CD1c-positive myeloid dendritic cell (primary cell): ENCODE measurements at regions not wholly inside any gene's neighbourhood (a gene's known extent, or its start where the extent isn't known, plus 50 kb on each side); places are given as distances from the start of the nearest gene placed in this dataset.

Source experiments
- DNase-seq: peaks from one replicate; pipeline ENCODE4 v3.0.0-alpha.2; 2016; ENCODE audit errors: extremely low spot score

DNA sequence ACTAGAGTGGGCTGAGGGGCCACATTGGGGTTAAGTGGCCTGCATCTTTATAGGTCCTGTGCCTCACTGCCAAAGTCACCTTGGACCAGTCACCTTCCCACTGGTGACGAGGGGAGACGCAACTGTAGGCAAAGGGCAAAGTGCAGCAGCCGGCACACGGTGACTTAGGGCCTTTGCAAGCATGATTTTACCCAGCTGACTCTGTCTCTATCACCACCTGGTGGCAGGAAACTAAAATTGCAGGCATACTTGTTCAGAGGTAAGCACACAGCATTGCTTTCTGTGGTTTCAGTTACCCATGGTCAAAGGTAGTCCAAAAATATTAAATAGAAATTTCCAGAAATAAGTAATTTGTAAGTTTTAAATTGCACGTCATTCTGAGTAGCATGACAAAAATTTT lies 1164.4 kb downstream of the BRD1 start:
- no peak for DNase-seq

DNA sequence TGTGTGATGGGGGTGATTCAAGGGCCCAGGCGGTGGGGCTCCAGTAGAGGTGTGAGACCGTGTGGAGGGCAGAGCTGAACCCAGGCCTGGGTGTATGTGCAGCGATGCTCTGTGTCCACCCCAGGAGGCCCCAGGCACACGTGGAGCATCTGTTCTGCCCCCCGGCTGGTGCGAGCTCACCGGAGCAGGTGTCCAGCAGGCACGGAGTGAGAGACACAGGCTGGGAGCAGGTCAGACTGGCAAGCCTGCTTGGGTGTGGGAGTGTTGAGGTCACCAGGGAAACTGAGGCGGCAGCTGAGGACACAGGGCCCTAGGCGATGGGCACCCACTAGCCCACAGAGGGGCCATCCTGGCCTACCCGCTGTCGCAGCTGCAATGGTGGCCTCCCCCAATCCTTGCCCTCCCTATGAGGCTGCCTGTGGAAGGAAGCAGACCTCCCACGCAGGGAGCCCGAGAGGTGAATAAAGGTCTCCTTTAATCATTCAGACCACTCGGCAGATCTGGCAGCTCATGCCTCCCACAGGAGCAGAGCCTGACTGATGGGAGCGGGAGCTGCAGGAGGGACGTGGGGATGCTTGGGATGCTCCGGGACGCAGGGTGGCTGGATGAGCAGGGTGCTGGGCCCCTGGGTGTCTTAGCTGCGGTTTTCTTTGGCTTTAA lies 1165.1 kb downstream of the BRD1 start:
- no peak for DNase-seq

DNA sequence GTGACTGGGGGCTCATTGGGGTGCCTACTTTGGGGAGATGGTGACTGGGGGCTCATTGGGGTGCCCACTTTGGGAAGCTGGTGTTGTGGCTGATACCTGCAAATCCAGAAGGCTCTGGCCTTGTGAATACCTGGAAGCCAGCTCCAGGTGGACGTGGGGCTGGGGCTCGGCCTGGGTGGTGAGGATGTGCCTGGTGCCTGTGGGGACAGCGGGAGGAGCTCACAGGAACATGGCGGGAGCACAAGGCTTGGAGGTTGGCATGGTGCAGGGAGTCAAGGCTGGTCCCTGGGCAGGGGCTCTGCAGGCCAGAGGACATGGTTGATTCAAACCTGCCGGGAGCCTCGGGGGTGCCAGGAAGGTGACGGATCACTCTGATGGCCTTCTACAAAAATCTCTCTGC lies 1165.7 kb downstream of the BRD1 start:
- no peak for DNase-seq

DNA sequence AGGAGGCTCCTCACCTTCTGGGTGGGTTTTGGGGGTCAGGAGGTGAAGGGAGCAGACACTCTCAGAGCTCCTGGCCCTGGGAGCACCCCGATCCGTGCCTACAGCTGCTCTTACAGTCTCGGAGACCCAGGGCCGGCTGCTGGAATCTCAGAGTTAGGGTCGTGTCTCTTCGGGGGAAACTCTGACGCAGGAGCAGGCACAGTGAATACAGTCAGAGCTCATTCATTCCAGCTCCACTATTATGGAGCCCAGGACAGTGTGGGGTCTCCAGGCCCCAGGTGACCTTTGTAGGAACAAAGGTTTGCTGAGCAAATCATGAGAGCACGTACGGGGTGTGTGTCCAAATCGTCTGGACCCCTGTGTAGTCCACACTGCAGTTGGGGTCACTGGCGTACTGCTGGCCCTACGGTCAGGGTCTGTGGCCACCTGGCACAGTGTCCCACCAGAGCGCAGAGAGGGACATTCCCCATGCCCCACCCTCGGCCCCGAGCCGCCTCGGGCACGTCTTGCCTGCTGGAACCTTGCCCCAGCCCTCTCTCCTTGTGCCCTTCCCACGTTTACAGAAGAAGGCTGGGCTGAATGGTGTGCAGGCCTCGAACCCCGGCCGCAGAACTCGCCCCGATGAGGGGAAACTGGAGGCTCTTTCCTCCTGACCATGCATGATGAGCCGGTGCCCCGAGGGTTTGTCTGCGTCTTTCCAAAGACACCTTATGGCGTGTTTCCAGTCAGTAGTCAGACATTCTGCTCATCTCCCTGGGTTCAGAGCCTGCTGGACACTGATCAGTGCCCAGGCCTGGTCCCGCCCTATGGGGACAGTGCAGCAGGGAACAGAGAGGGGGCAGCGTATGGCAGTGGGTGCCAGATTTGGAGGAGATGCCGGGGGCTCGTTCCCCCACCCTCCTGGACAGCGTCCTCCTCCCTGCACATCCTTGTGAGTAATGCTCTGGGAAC lies 1166.6 kb downstream of the BRD1 start:
- DNase-seq, result no peak

DNA sequence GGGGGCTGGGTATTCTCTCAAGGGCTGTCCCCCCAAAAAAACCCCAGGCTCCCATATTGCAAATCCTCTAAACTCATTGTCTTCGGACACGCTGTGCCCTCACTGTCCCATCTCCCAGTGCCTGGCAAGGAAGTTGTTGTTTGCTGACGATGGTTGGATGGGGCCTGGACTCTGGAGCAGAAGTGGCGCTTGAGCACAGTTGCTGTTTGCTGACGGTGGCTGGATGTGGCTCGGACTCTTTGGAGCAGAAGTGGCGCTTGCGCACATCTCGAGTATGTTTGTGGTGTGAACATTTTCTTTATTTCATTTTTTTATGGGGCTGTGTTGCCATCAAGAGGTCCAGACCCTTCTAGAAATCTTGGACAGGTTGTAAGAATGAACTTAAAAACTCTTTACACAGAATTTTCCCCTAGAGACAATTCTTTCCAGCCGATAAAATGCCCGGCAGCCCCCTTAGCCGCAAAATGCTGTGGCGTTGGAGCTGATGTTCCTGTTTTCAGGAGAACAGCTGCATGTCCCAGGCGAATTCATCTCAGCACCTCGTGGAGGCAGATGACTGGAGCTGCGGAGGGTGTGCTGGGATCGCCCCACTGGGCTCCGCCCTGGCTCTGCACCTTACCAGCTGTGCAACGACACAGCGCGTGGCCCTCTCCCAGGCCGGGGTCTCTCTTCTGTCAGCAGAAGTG lies 1167.4 kb downstream of the BRD1 start:
- no peak for DNase-seq

DNA sequence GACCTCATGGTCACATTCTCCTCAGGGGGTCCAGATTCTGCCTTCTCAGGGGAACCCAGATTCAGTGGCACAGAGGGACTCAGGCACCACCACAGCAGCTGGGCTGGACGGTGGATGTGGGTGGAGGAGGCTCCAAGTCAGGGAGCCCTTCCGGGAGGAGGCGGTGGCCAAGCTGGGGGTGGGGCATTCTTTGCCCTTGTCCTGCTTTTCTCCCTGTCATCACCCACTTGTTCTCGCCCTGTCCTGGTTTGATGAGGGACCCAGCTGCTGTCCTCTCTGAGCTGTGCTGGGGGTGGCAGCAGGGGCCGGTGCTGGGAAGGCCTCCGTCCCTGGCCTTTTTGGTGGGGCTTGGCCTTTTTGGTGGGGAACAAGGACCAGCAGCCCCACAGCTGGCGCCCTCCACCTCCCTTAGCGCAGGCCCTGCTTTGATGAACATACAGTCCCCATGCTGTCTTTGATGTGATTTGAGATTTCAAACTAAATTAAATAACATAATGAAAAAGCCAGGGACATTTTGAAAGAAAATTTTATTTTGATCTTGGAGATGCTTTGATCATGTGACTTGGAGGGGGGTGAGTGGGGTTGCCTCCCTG lies 1168.2 kb downstream of the BRD1 start:
- no peak for DNase-seq

- no peak for DNase-seq
These were observed 1168.8 kb downstream of the BRD1 start for GRCh38 chr22:48658871-48659270.

DNA sequence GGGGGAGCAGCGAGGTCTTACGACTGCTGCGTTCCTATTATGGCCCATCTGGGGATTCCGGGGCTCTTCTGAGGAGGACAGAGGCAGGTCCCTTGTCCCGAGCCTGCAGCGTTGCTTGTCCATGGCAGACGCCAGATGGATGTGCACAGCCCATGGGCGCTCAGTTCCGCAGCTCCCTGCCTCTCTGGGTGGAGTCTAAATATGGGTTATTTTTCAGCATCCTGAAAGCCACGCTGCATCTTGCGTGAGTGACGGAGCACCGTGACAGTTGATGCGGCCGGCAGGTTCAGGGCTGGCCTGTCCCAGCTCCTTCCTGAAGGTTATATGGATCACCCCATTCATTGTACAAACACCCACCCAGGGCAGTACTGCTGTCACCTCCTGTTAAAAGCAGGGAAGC lies 1169.4 kb downstream of the BRD1 start:
- no peak for DNase-seq

- DNase-seq, result no peak
These were observed 1173.2 kb downstream of the BRD1 start for GRCh38 chr22:48654492-48654891.

DNA sequence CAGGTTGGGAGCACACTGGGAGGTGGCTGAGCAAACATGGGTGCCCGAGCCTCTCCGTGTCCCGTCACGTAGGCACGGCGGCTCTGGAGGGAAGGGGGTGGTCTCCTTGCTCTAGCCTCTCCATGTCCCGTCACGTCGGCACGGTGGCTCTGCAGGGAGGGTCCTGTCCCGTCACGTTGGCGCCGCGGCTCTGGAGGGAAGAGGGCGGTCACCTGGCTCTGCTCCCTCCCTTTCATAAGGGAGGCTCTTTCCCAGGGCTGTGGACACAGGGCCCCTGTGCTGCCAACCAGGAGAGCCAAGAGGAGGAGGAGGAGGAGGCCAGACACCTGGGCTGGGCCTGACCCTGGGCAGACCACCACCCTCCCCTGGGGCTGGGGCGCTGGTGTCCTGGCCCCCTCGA lies 1173.7 kb downstream of the BRD1 start:
- no peak for DNase-seq

DNA sequence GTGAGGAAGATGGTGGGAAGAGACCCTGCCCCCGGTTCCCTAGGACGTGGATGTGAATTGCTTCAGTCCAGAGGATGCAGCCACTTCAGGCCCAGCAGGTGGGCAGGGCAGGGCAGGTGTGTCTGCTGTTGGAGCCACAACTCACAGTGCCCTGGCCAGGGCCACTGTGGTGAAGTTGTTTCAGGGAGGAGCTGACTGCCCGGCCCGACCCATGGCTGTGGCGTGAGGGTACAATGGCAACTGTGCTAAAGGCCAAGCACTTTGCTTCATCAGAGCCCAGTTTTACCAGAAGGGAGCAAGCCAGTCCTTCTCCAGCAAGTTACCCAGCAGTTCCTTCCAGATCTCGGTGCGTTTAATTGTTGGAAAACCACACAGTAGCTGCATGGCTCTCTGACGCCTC lies 1174.4 kb downstream of the BRD1 start:
- DNase-seq, result no peak

DNA sequence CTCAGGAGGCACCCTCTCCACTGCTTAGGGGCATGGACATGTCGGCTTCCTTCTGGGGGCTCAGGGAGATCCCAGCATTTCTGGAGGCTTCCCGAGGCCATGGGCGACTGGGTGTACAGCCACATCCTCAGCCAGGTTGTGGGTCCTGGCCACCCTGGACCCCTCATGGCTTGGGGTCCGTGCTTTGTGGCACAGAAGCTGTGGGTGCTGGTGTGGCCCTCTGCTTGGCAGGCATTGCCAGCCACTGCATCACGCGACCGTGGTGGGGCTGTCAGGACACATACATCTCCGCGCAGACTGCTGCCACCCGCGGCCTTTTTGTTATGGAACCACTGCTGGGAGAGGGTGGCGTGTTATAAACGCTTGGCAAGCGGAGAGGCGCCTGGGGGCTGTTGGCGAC lies 1174.9 kb downstream of the BRD1 start:
- DNase-seq, result no peak

DNA sequence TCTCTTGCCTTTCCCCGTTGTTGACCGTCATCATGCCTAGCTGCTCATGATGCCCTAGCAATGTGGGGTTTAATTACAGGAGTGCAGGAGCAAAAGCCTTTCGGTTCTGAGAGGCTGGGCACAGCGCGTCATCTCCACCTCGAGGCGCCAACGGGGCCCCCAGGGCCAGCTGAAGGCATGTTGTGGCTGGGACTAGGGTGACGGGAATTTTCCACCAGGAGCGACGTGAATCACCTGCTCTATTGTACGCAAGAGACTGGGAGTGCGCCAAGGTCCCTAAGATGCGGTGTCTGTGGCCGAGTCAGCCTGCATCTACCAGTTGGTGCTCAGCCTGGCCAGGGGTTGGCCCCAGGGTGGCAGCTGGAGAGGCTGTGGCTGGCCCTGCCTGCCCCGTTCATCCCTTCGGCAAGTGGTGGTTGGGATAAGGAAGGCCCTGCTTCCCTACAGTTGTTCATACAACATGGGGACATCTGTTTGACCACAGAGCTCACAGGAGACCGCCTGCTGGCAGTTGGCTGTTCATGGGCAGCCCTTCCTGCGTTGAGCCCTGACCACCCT lies 1175.6 kb downstream of the BRD1 start:
- no peak for DNase-seq

DNA sequence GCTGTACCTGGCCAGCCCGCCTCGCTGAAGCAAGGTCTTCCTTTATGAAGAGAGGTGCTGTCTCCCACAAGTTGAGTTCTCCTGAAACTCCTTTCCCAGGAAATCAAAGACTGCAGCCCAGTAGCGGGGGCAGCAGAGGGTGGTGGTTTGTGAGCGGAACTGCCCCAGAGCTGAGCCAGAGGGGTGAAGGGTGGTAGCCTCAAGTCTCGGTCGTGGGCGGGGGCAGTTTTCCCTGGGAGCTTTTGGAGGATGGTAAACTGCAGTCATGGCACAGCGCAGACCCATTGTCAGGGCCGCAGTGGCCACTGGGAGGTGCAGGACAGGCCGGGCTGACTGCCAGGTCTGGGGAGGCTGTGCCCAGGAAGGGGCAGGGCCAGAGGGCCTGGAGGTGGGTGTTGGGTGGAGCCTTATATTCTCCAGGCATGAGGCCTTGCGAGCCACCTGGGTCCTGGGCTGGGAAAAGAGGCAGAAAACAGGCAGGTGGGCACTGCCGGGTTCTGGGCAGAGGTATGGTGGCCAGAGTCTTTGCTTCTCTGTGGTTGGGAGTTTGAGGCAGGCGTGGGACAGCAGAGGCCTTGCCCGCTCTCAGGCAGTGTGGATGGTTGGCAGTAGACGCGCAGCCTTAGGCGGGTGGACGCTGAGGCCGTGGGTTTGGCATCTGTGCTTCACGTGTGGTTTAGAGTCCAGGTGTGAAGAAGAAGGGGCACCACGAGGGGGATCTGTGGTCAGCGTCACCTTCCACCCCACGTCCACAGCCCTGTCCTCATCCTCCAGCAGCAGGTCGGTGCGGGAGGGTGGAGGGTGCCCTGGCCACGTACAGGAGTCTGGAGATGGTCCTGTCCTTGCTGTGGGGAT lies 1176.4 kb downstream of the BRD1 start:
- no peak for DNase-seq

- DNase-seq, result no peak
These were observed 1177.2 kb downstream of the BRD1 start for GRCh38 chr22:48650323-48651035.

GRCh38 chr22:48649466-48649865 lies 1178.2 kb downstream of the BRD1 start:
- no peak for DNase-seq

- DNase-seq, result no peak
These were observed 1178.6 kb downstream of the BRD1 start for GRCh38 chr22:48649031-48649430.

GRCh38 chr22:48647606-48648515 lies 1179.8 kb downstream of the BRD1 start:
- DNase-seq, result no peak

- no peak for DNase-seq
These were observed 1180.6 kb downstream of the BRD1 start for GRCh38 chr22:48647051-48647450.
